WTC11 (cell line): ENCODE measurements at regions not wholly inside any gene's neighbourhood (a gene's known extent, or its start where the extent isn't known, plus 50 kb on each side); places are given as distances from the start of the nearest gene placed in this dataset.

ENCODE experiments used
- ZBTB21 ChIP-seq: sonication (generic); formaldehyde crosslinking; IDR thresholded peaks from 2 replicates; pipeline ENCODE4 v1.8.1; 2023; ENCODE audit warnings: mild to moderate bottlenecking, missing genetic modification reagents, borderline replicate concordance
- TF ChIP-seq, protein P1 (sequence below): sonication (generic); formaldehyde crosslinking; IDR thresholded peaks from 2 replicates; pipeline ENCODE4 v1.8.0; 2023; ENCODE audit warnings: missing genetic modification reagents

DNA sequence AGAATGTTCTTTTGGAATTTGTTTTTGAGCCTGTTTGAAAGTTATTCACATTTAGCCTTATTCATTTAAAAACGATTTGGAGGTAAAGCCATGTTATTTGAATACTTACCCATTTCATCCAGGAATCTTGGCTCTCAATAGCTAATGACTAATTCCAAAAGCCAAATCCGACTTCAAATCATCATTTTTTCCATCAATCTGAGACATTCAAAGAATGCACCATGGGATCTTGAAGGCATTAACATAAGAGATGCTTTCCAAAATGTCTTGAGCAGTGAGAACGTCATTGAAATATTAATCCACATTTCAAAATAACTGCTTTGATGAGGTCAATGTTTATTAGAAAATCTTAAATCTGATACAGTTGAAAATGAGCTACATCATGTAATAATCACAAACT lies 617.0 kb upstream of the RORB start:
- TF ChIP-seq, protein P1, sequence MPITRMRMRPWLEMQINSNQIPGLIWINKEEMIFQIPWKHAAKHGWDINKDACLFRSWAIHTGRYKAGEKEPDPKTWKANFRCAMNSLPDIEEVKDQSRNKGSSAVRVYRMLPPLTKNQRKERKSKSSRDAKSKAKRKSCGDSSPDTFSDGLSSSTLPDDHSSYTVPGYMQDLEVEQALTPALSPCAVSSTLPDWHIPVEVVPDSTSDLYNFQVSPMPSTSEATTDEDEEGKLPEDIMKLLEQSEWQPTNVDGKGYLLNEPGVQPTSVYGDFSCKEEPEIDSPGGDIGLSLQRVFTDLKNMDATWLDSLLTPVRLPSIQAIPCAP (CRISPR knock-in tag), result no peak
- no peak for TF ChIP-seq ZBTB21
